K562 (cell line): ENCODE measurements at regions not wholly inside any gene's neighbourhood (a gene's known extent, or its start where the extent isn't known, plus 50 kb on each side); places are given as distances from the start of the nearest gene placed in this dataset.

Source experiments
- ATF3 ChIP-seq, 2 experiments: fragments of 450-650 bp in 1 of 2; sonication (generic) in 1 of 2; formaldehyde crosslinking in 1 of 2; IDR thresholded peaks in 1 of 2; conservative IDR thresholded peaks in 1 of 2; 2 replicates each; pipeline versions ENCODE4 v1.6.1 to v1.8.1; 2016 to 2023; ENCODE audit warnings: mild to moderate bottlenecking in 2 of 2, moderate library complexity in 2 of 2, inconsistent platforms in 1 of 2, missing genetic modification reagents in 1 of 2
- CBFA2T3 ChIP-seq: fragments of 450-650 bp; IDR thresholded peaks from 2 replicates; pipeline ENCODE4 v1.6.1; 2017
- ELF4 ChIP-seq: fragments of 450-650 bp; formaldehyde crosslinking; IDR thresholded peaks from 2 replicates; pipeline ENCODE4 v1.4.0; 2022; ENCODE audit warnings: missing genetic modification characterization
- FOSL1 ChIP-seq: fragments of 200-800 bp; sonication (Bioruptor generic); conservative IDR thresholded peaks from 2 replicates; pipeline ENCODE4 v1.6.1; 2016; ENCODE audit warnings: missing genetic modification characterization, missing compliant biosample characterization
- HCFC1 ChIP-seq: IDR thresholded peaks from 2 replicates; pipeline ENCODE4 v1.6.1; 2012; ENCODE audit warnings: low read depth, low read length, improper control_type of control experiment
- MAX ChIP-seq: sonication (generic); formaldehyde crosslinking; IDR thresholded peaks from 2 replicates; pipeline ENCODE4 v1.9.0; 2022; ENCODE audit warnings: mild to moderate bottlenecking, missing genetic modification reagents
- MITF ChIP-seq: IDR thresholded peaks from 2 replicates; pipeline ENCODE4 v1.6.1; 2014; ENCODE audit warnings: antibody characterized with exemption
- NFRKB ChIP-seq: fragments of 450-650 bp; IDR thresholded peaks from 2 replicates; pipeline ENCODE4 v1.6.1; 2016; ENCODE audit warnings: low read depth
- TAF1 ChIP-seq: IDR thresholded peaks from 2 replicates; pipeline ENCODE4 v1.6.1; 2011; ENCODE audit warnings: mild to moderate bottlenecking, low read length, moderate library complexity; ENCODE audit not compliant: insufficient read depth, control insufficient read depth, severe bottlenecking; ENCODE audit errors: extremely low read depth
- ZBTB7A ChIP-seq: IDR thresholded peaks from 2 replicates; pipeline ENCODE4 v1.6.1; 2011; ENCODE audit warnings: low read depth, mild to moderate bottlenecking, low read length, moderate library complexity, borderline replicate concordance; ENCODE audit not compliant: control insufficient read depth

- TF ChIP-seq MITF (no peak), ELF4 (CRISPR knock-in tag) (no peak), ATF3 (IDR thresholded peaks at IDR 0.05) (no peak), ATF3 (CRISPR knock-in tag; conservative IDR thresholded peaks at IDR 0.05) (no peak), NFRKB (no peak), MAX (CRISPR knock-in tag) (no peak), ZBTB7A (no peak), FOSL1 (tag) (no peak), HCFC1 (no peak), TAF1 (no peak), CBFA2T3 (no peak)
Observed at GRCh38 chrX:148229801-148230303, 248.7 kb downstream of the FMR1NB start.
